Liver (tissue), 8 donors: ENCODE measurements at regions not wholly inside any gene's neighbourhood (a gene's known extent, or its start where the extent isn't known, plus 50 kb on each side); places are given as distances from the start of the nearest gene placed in this dataset.

Experiments used
- DNase-seq: peaks from one replicate; pipeline ENCODE4 v3.0.0-alpha.2; 2017; ENCODE audit warnings: low spot score
- H3K27ac ChIP-seq, 2 donors: one replicate each; pipeline ENCODE4 v1.7.0; 2013; ENCODE audit warnings: inconsistent platforms in 2 of 2, low read length in 2 of 2, control low read depth in 1 of 2, low read depth in 1 of 2, mild to moderate bottlenecking in 1 of 2
- H3K27me3 ChIP-seq, 4 donors: one replicate each; pipeline versions ENCODE4 v1.6.1 to v1.7.0; 2013; ENCODE audit warnings: low read length in 3 of 4, inconsistent platforms in 1 of 4, mild to moderate bottlenecking in 1 of 4, moderate library complexity in 1 of 4; ENCODE audit not compliant: control insufficient read depth in 4 of 4, insufficient read depth in 4 of 4
- H3K36me3 ChIP-seq, 4 donors: one replicate each; pipeline versions ENCODE4 v1.6.1 to v1.7.0; 2013; ENCODE audit warnings: low read length in 3 of 4, mild to moderate bottlenecking in 3 of 4, low read depth in 1 of 4, moderate library complexity in 1 of 4; ENCODE audit not compliant: control insufficient read depth in 4 of 4, insufficient read depth in 3 of 4
- H3K4me1 ChIP-seq, 4 donors: one replicate each; pipeline versions ENCODE4 v1.6.1 to v1.7.0; 2013; ENCODE audit warnings: low read length in 3 of 4, mild to moderate bottlenecking in 3 of 4, moderate library complexity in 1 of 4; ENCODE audit not compliant: control insufficient read depth in 4 of 4, insufficient read depth in 4 of 4
- H3K4me3 ChIP-seq, 3 donors: one replicate each; pipeline versions ENCODE4 v1.6.1 to v1.7.0; 2013; ENCODE audit warnings: low read length in 3 of 3, control low read depth in 1 of 3, low read depth in 1 of 3, mild to moderate bottlenecking in 1 of 3
- H3K9ac ChIP-seq, 2 donors: one replicate each; pipeline ENCODE4 v1.7.0; 2013; ENCODE audit warnings: low read length in 2 of 2, mild to moderate bottlenecking in 2 of 2, moderate library complexity in 2 of 2, control low read depth in 1 of 2, low read depth in 1 of 2
- H3K9me3 ChIP-seq, 4 donors: one replicate each; pipeline versions ENCODE4 v1.6.1 to v1.7.0; 2013; ENCODE audit warnings: low read length in 3 of 4; ENCODE audit not compliant: control insufficient read depth in 4 of 4
- EGR1 ChIP-seq, 2 donors: IDR thresholded peaks; 2 replicates each; pipeline ENCODE4 v1.6.1; 2016 to 2018; ENCODE audit warnings: antibody characterized with exemption in 2 of 2, low read depth in 2 of 2
- FOXA1 ChIP-seq: IDR thresholded peaks from 2 replicates; pipeline ENCODE4 v1.6.1; 2016; ENCODE audit warnings: antibody characterized with exemption
- FOXA2 ChIP-seq: IDR thresholded peaks from 2 replicates; pipeline ENCODE4 v1.6.1; 2016; ENCODE audit warnings: antibody characterized with exemption
- GABPA ChIP-seq, 2 donors: IDR thresholded peaks in 1 of 2; conservative IDR thresholded peaks in 1 of 2; 2 replicates each; pipeline ENCODE4 v1.6.1; 2016; ENCODE audit warnings: antibody characterized with exemption in 2 of 2, mild to moderate bottlenecking in 1 of 2, moderate library complexity in 1 of 2
- HNF4G ChIP-seq: IDR thresholded peaks from 2 replicates; pipeline ENCODE4 v1.6.1; 2016; ENCODE audit warnings: antibody characterized with exemption
- JUND ChIP-seq, 2 donors: IDR thresholded peaks; 2 replicates each; pipeline ENCODE4 v1.6.1; 2016; ENCODE audit warnings: antibody characterized with exemption in 2 of 2
- NR2F2 ChIP-seq: IDR thresholded peaks from 2 replicates; pipeline ENCODE4 v1.6.1; 2016; ENCODE audit warnings: antibody characterized with exemption
- RXRA ChIP-seq, 2 donors: IDR thresholded peaks; 2 replicates each; pipeline ENCODE4 v1.6.1; 2017 to 2018; ENCODE audit warnings: antibody characterized with exemption in 2 of 2, mild to moderate bottlenecking in 1 of 2
- SP1 ChIP-seq: IDR thresholded peaks from 2 replicates; pipeline ENCODE4 v1.6.1; 2018; ENCODE audit warnings: antibody characterized with exemption, mild to moderate bottlenecking
- TAF1 ChIP-seq: conservative IDR thresholded peaks from 2 replicates; pipeline ENCODE4 v1.6.1; 2016; ENCODE audit warnings: antibody characterized with exemption, mild to moderate bottlenecking
- YY1 ChIP-seq: IDR thresholded peaks from 2 replicates; pipeline ENCODE4 v1.6.1; 2016; ENCODE audit warnings: antibody characterized with exemption, mild to moderate bottlenecking
- WGBS: extraction: QIAGEN DNeasy Blood & Tissue Kit; methylation state at CpG from one replicate; pipeline ENCODE4 v1.1.7; 2013; 5-methylcytosine and 5-hydroxymethylcytosine counted together
- TF ChIP-seq, protein P1 (sequence below): IDR thresholded peaks from 2 replicates; pipeline ENCODE4 v1.6.1; 2016; ENCODE audit warnings: antibody characterized with exemption
- TF ChIP-seq, protein P2 (sequence below): fragments of 150-350 bp; IDR thresholded peaks from 2 replicates; pipeline ENCODE4 v1.5.1; 2017; ENCODE audit warnings: improper control_type of control experiment, low read depth, low read length; ENCODE audit not compliant: missing input control
- TF ChIP-seq, protein P3 (sequence below): IDR thresholded peaks from 2 replicates; pipeline ENCODE4 v1.6.1; 2016; ENCODE audit warnings: antibody characterized with exemption
- TF ChIP-seq, protein P4 (sequence below): IDR thresholded peaks from 2 replicates; pipeline ENCODE4 v1.6.1; 2016; ENCODE audit warnings: antibody characterized with exemption
- TF ChIP-seq, protein P5 (sequence below): IDR thresholded peaks from 2 replicates; pipeline ENCODE4 v1.6.1; 2016; ENCODE audit warnings: antibody characterized with exemption, mild to moderate bottlenecking
- donor health status: healthy.
- donor health status: healthy.
- donor health status: healthy.
- donor health status: healthy.
- donor health status: healthy.

DNA sequence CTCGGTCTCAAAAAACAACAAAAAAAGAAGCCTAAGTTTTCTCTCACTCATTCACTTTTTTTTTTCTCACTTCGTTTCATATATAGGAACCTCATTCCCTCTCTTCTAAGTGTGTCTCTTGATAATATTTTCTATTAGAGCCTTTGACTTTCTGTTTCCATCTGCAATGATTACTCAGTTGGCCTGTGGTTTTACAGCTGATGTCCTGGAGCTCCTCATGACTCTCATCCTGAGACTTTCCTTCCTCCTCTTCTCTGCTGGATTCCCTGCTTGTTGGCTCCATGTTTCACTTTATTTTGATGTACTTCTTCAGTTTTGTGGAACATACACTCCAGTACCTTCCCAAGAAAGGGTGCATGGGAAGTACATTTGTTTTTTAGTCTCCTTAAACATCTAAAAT, 154.2 kb upstream of the GATA6 start:
- Histone ChIP-seq H3K9ac (no peak overlapping the region), H3K4me3 (no peak overlapping the region), H3K9me3 (no peaks in the 10 kb centered on the region), H3K4me1 (peaks cover 0 to 4% (median 3%) of the 10 kb centered on the region in 4 donors), H3K27me3 (no peaks in the 10 kb centered on the region), H3K27ac (no peak overlapping the region), H3K36me3 (no peaks in the 10 kb centered on the region)
- TF ChIP-seq TAF1 (no peak), HNF4G (no peak), NR2F2 (no peak), FOXA2 (no peak), YY1 (no peak), SP1 (no peak), FOXA1 (no peak), JUND (IDR thresholded peaks at IDR 0.05) (no peak), GABPA (IDR thresholded peaks at IDR 0.05 in 1 of 2, conservative IDR thresholded peaks at IDR 0.05 in 1 of 2) (no peak), EGR1 (IDR thresholded peaks at IDR 0.05; ENCODE audit: low read depth in 2 of 2) (no peak)
- TF ChIP-seq, protein P1, sequence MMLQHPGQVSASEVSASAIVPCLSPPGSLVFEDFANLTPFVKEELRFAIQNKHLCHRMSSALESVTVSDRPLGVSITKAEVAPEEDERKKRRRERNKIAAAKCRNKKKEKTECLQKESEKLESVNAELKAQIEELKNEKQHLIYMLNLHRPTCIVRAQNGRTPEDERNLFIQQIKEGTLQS = no peak
- TF ChIP-seq, protein P2, sequence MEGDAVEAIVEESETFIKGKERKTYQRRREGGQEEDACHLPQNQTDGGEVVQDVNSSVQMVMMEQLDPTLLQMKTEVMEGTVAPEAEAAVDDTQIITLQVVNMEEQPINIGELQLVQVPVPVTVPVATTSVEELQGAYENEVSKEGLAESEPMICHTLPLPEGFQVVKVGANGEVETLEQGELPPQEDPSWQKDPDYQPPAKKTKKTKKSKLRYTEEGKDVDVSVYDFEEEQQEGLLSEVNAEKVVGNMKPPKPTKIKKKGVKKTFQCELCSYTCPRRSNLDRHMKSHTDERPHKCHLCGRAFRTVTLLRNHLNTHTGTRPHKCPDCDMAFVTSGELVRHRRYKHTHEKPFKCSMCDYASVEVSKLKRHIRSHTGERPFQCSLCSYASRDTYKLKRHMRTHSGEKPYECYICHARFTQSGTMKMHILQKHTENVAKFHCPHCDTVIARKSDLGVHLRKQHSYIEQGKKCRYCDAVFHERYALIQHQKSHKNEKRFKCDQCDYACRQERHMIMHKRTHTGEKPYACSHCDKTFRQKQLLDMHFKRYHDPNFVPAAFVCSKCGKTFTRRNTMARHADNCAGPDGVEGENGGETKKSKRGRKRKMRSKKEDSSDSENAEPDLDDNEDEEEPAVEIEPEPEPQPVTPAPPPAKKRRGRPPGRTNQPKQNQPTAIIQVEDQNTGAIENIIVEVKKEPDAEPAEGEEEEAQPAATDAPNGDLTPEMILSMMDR = no peak
- TF ChIP-seq, protein P3, sequence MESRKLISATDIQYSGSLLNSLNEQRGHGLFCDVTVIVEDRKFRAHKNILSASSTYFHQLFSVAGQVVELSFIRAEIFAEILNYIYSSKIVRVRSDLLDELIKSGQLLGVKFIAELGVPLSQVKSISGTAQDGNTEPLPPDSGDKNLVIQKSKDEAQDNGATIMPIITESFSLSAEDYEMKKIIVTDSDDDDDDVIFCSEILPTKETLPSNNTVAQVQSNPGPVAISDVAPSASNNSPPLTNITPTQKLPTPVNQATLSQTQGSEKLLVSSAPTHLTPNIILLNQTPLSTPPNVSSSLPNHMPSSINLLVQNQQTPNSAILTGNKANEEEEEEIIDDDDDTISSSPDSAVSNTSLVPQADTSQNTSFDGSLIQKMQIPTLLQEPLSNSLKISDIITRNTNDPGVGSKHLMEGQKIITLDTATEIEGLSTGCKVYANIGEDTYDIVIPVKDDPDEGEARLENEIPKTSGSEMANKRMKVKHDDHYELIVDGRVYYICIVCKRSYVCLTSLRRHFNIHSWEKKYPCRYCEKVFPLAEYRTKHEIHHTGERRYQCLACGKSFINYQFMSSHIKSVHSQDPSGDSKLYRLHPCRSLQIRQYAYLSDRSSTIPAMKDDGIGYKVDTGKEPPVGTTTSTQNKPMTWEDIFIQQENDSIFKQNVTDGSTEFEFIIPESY = no peak
- TF ChIP-seq, protein P4, sequence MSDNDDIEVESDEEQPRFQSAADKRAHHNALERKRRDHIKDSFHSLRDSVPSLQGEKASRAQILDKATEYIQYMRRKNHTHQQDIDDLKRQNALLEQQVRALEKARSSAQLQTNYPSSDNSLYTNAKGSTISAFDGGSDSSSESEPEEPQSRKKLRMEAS = no peak
- TF ChIP-seq, protein P5, sequence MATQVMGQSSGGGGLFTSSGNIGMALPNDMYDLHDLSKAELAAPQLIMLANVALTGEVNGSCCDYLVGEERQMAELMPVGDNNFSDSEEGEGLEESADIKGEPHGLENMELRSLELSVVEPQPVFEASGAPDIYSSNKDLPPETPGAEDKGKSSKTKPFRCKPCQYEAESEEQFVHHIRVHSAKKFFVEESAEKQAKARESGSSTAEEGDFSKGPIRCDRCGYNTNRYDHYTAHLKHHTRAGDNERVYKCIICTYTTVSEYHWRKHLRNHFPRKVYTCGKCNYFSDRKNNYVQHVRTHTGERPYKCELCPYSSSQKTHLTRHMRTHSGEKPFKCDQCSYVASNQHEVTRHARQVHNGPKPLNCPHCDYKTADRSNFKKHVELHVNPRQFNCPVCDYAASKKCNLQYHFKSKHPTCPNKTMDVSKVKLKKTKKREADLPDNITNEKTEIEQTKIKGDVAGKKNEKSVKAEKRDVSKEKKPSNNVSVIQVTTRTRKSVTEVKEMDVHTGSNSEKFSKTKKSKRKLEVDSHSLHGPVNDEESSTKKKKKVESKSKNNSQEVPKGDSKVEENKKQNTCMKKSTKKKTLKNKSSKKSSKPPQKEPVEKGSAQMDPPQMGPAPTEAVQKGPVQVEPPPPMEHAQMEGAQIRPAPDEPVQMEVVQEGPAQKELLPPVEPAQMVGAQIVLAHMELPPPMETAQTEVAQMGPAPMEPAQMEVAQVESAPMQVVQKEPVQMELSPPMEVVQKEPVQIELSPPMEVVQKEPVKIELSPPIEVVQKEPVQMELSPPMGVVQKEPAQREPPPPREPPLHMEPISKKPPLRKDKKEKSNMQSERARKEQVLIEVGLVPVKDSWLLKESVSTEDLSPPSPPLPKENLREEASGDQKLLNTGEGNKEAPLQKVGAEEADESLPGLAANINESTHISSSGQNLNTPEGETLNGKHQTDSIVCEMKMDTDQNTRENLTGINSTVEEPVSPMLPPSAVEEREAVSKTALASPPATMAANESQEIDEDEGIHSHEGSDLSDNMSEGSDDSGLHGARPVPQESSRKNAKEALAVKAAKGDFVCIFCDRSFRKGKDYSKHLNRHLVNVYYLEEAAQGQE = no peak
- WGBS = 91% methylated on average over 2 of the region's 2 CpGs
- no peak for DNase-seq

DNA sequence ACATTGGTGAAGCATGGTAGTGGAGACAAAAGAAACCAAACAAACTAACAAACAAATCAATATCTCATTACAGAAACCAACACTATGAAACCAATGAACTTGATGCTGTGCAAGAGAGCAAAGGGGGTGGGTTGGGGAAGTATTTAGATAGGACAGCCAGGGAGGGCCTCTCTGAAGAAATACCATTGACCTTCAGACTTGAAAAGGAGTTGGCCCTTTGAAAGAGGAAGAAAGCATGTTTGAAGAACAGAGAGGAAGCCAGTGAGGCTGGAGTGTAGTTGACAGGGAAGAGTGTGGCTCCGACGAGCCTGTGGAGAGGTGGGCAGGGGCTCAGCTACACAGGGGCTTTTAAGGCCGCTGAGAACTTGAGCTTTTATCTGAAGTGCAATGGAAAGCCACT, 151.0 kb upstream of the GATA6 start:
- no peak for DNase-seq
- H3K4me3 ChIP-seq = no peak overlapping the region
- H3K36me3 ChIP-seq = no peaks in the 10 kb centered on the region
- H3K9ac ChIP-seq = no peak overlapping the region
- WGBS = 77% methylated on average over 3 of the region's 3 CpGs
- H3K27ac ChIP-seq = no peak overlapping the region
- no peaks in the 10 kb centered on the region for H3K27me3 ChIP-seq
- no peak for TF ChIP-seq RXRA (IDR thresholded peaks at IDR 0.05)
- no peak for TF ChIP-seq JUND (IDR thresholded peaks at IDR 0.05)
- H3K9me3 ChIP-seq = no peaks in the 10 kb centered on the region
- H3K4me1 ChIP-seq = peaks cover 6 to 23% (median 18%) of the 10 kb centered on the region in 4 donors
